ENCODE measurements at regions not wholly inside any gene's neighbourhood (a gene's known extent, or its start where the extent isn't known, plus 50 kb on each side); places are given as distances from the start of the nearest gene placed in this dataset.
A peak's percentile ranks its signal among the peaks of the same experiment; 100 is the strongest.

- peaks cover 32% of the 10 kb centered on the region for H3K4me1 ChIP-seq (ENCODE audit: control insufficient read depth, insufficient read depth, low read length)
- H3K4me2 ChIP-seq (ENCODE audit: low read length) = no peak overlapping the region
- H3K9ac ChIP-seq (ENCODE audit: low read depth, low read length) = no peak overlapping the region
- no peaks in the 10 kb centered on the region for H3K36me3 ChIP-seq (ENCODE audit: insufficient read depth, low read length)
- no peaks in the 10 kb centered on the region for H3K9me3 ChIP-seq (replicated peaks; ENCODE audit: low read length)
- no peak overlapping the region for H3K4me3 ChIP-seq (ENCODE audit: low read length)
- H3K27me3 ChIP-seq (ENCODE audit: control insufficient read depth, insufficient read depth, low read length) = no peaks in the 10 kb centered on the region
Observed at GRCh38 chr1:55826381-55827080, 611.4 kb upstream of the USP24 start.

GRCh38 chr1:55825461-55825860, 610.3 kb upstream of the USP24 start:
- Histone ChIP-seq H3K4me3 (ENCODE audit: low read length) (no peak overlapping the region), H3K36me3 (ENCODE audit: insufficient read depth, low read length) (no peaks in the 10 kb centered on the region), H3K9ac (ENCODE audit: low read depth, low read length) (no peak overlapping the region), H3K9me3 (replicated peaks; ENCODE audit: low read length) (no peaks in the 10 kb centered on the region), H3K4me1 (ENCODE audit: control insufficient read depth, insufficient read depth, low read length) (peaks cover 32% of the 10 kb centered on the region), H3K4me2 (ENCODE audit: low read length) (no peak overlapping the region), H3K27me3 (ENCODE audit: control insufficient read depth, insufficient read depth, low read length) (no peaks in the 10 kb centered on the region)

GRCh38 chr1:55824251-55824640, 609.1 kb upstream of the USP24 start:
- Histone ChIP-seq H3K9me3 (replicated peaks; ENCODE audit: low read length) (no peaks in the 10 kb centered on the region), H3K4me3 (ENCODE audit: low read length) (no peak overlapping the region), H3K36me3 (ENCODE audit: insufficient read depth, low read length) (no peaks in the 10 kb centered on the region), H3K4me1 (ENCODE audit: control insufficient read depth, insufficient read depth, low read length) (peaks cover 32% of the 10 kb centered on the region), H3K4me2 (ENCODE audit: low read length) (no peak overlapping the region), H3K9ac (ENCODE audit: low read depth, low read length) (no peak overlapping the region), H3K27me3 (ENCODE audit: control insufficient read depth, insufficient read depth, low read length) (no peaks in the 10 kb centered on the region)

GRCh38 chr1:55823541-55824250, 608.5 kb upstream of the USP24 start:
- Histone ChIP-seq H3K4me1 (ENCODE audit: control insufficient read depth, insufficient read depth, low read length) (peaks cover 32% of the 10 kb centered on the region), H3K27me3 (ENCODE audit: control insufficient read depth, insufficient read depth, low read length) (no peaks in the 10 kb centered on the region), H3K36me3 (ENCODE audit: insufficient read depth, low read length) (no peaks in the 10 kb centered on the region), H3K4me2 (ENCODE audit: low read length) (peak overlapping the region; percentile 43), H3K9ac (ENCODE audit: low read depth, low read length) (no peak overlapping the region), H3K9me3 (replicated peaks; ENCODE audit: low read length) (no peaks in the 10 kb centered on the region), H3K4me3 (ENCODE audit: low read length) (peak overlapping the region; percentile 31)

GRCh38 chr1:55822891-55823290, 607.7 kb upstream of the USP24 start:
- no peak overlapping the region for H3K4me3 ChIP-seq (ENCODE audit: low read length)
- H3K36me3 ChIP-seq (ENCODE audit: insufficient read depth, low read length) = no peaks in the 10 kb centered on the region
- no peak overlapping the region for H3K4me2 ChIP-seq (ENCODE audit: low read length)

GRCh38 chr1:55821234-55821633, 606.1 kb upstream of the USP24 start:
- H3K4me1 ChIP-seq (ENCODE audit: control insufficient read depth, insufficient read depth, low read length) = peaks cover 13% of the 10 kb centered on the region
- no peak overlapping the region for H3K4me3 ChIP-seq (ENCODE audit: low read length)
- no peaks in the 10 kb centered on the region for H3K9me3 ChIP-seq (replicated peaks; ENCODE audit: low read length)
- no peaks in the 10 kb centered on the region for H3K36me3 ChIP-seq (ENCODE audit: insufficient read depth, low read length)
- no peaks in the 10 kb centered on the region for H3K27me3 ChIP-seq (ENCODE audit: control insufficient read depth, insufficient read depth, low read length)
- no peak overlapping the region for H3K9ac ChIP-seq (ENCODE audit: low read depth, low read length)
- no peak overlapping the region for H3K4me2 ChIP-seq (ENCODE audit: low read length)

More at GRCh38 chr1:55822891-55823290, 607.7 kb upstream of the USP24 start:
- Histone ChIP-seq H3K27me3 (ENCODE audit: control insufficient read depth, insufficient read depth, low read length) (no peaks in the 10 kb centered on the region), H3K9ac (ENCODE audit: low read depth, low read length) (no peak overlapping the region), H3K9me3 (replicated peaks; ENCODE audit: low read length) (no peaks in the 10 kb centered on the region), H3K4me1 (ENCODE audit: control insufficient read depth, insufficient read depth, low read length) (peaks cover 29% of the 10 kb centered on the region)

- H3K27me3 ChIP-seq (ENCODE audit: control insufficient read depth, insufficient read depth, low read length) = no peaks in the 10 kb centered on the region
- H3K9ac ChIP-seq (ENCODE audit: low read depth, low read length) = no peak overlapping the region
- peaks cover 11% of the 10 kb centered on the region for H3K4me1 ChIP-seq (ENCODE audit: control insufficient read depth, insufficient read depth, low read length)
- no peaks in the 10 kb centered on the region for H3K36me3 ChIP-seq (ENCODE audit: insufficient read depth, low read length)
- H3K9me3 ChIP-seq (replicated peaks; ENCODE audit: low read length) = no peaks in the 10 kb centered on the region
- H3K4me3 ChIP-seq (ENCODE audit: low read length) = no peak overlapping the region
- H3K4me2 ChIP-seq (ENCODE audit: low read length) = no peak overlapping the region
Observed at GRCh38 chr1:55820501-55820900, 605.3 kb upstream of the USP24 start.

GRCh38 chr1:55819011-55819410, 603.8 kb upstream of the USP24 start:
- Histone ChIP-seq H3K36me3 (ENCODE audit: insufficient read depth, low read length) (no peaks in the 10 kb centered on the region), H3K4me2 (ENCODE audit: low read length) (no peak overlapping the region), H3K9ac (ENCODE audit: low read depth, low read length) (no peak overlapping the region), H3K4me3 (ENCODE audit: low read length) (no peak overlapping the region), H3K27me3 (ENCODE audit: control insufficient read depth, insufficient read depth, low read length) (no peaks in the 10 kb centered on the region), H3K9me3 (replicated peaks; ENCODE audit: low read length) (no peaks in the 10 kb centered on the region), H3K4me1 (ENCODE audit: control insufficient read depth, insufficient read depth, low read length) (peaks cover 11% of the 10 kb centered on the region)

- Histone ChIP-seq H3K9ac (ENCODE audit: low read depth, low read length) (no peak overlapping the region), H3K4me3 (ENCODE audit: low read length) (no peak overlapping the region)
Observed at GRCh38 chr1:55816456-55817426, 601.6 kb upstream of the USP24 start.

GRCh38 chr1:55815745-55816455, 600.7 kb upstream of the USP24 start:
- no peak overlapping the region for H3K4me3 ChIP-seq (ENCODE audit: low read length)
- peaks cover 16% of the 10 kb centered on the region for H3K4me1 ChIP-seq (ENCODE audit: control insufficient read depth, insufficient read depth, low read length)
- H3K4me2 ChIP-seq (ENCODE audit: low read length) = no peak overlapping the region
- H3K27me3 ChIP-seq (ENCODE audit: control insufficient read depth, insufficient read depth, low read length) = no peaks in the 10 kb centered on the region
- no peaks in the 10 kb centered on the region for H3K36me3 ChIP-seq (ENCODE audit: insufficient read depth, low read length)
- H3K9me3 ChIP-seq (replicated peaks; ENCODE audit: low read length) = no peaks in the 10 kb centered on the region
- no peak overlapping the region for H3K9ac ChIP-seq (ENCODE audit: low read depth, low read length)

More at GRCh38 chr1:55816456-55817426, 601.6 kb upstream of the USP24 start:
- Histone ChIP-seq H3K9me3 (replicated peaks; ENCODE audit: low read length) (no peaks in the 10 kb centered on the region), H3K36me3 (ENCODE audit: insufficient read depth, low read length) (no peaks in the 10 kb centered on the region), H3K27me3 (ENCODE audit: control insufficient read depth, insufficient read depth, low read length) (no peaks in the 10 kb centered on the region), H3K4me1 (ENCODE audit: control insufficient read depth, insufficient read depth, low read length) (peaks cover 16% of the 10 kb centered on the region), H3K4me2 (ENCODE audit: low read length) (no peak overlapping the region)

GRCh38 chr1:55814967-55815366, 599.8 kb upstream of the USP24 start:
- Histone ChIP-seq H3K4me2 (ENCODE audit: low read length) (no peak overlapping the region), H3K9me3 (replicated peaks; ENCODE audit: low read length) (no peaks in the 10 kb centered on the region), H3K27me3 (ENCODE audit: control insufficient read depth, insufficient read depth, low read length) (no peaks in the 10 kb centered on the region), H3K36me3 (ENCODE audit: insufficient read depth, low read length) (no peaks in the 10 kb centered on the region), H3K9ac (ENCODE audit: low read depth, low read length) (no peak overlapping the region), H3K4me1 (ENCODE audit: control insufficient read depth, insufficient read depth, low read length) (peaks cover 16% of the 10 kb centered on the region), H3K4me3 (ENCODE audit: low read length) (no peak overlapping the region)
